ENCODE measurements at regions not wholly inside any gene's neighbourhood (a gene's known extent, or its start where the extent isn't known, plus 50 kb on each side); places are given as distances from the start of the nearest gene placed in this dataset.

- 66% methylated on average over 2 of the region's 2 CpGs for WGBS
- Histone ChIP-seq H3K36me3 (ENCODE audit: control insufficient read depth in 4 of 4, insufficient read depth in 3 of 4, low read depth in 1 of 4, low read length in 3 of 4) (no peaks in the 10 kb centered on the region), H3K4me3 (ENCODE audit: low read depth in 1 of 3, low read length in 3 of 3) (no peak overlapping the region), H3K27ac (ENCODE audit: low read depth in 1 of 2, low read length in 2 of 2) (no peak overlapping the region), H3K4me1 (ENCODE audit: control insufficient read depth in 4 of 4, insufficient read depth in 4 of 4, low read length in 3 of 4) (no peaks in the 10 kb centered on the region), H3K9me3 (ENCODE audit: control insufficient read depth in 4 of 4, low read length in 3 of 4) (no peaks in the 10 kb centered on the region), H3K27me3 (ENCODE audit: control insufficient read depth in 4 of 4, insufficient read depth in 4 of 4, low read length in 3 of 4) (no peaks in the 10 kb centered on the region), H3K9ac (ENCODE audit: low read depth in 1 of 2, low read length in 2 of 2) (no peak overlapping the region)
- DNase-seq (ENCODE audit: low spot score), result no peak
- no peak for TF ChIP-seq HNF4A (conservative IDR thresholded peaks at IDR 0.05)
- TF ChIP-seq RAD21 (IDR thresholded peaks at IDR 0.05), result no peak
- no peak for TF ChIP-seq NR2F2 (IDR thresholded peaks at IDR 0.05)
- no peak for TF ChIP-seq MAX (IDR thresholded peaks at IDR 0.05)
- no peak for TF ChIP-seq RXRA (IDR thresholded peaks at IDR 0.05)
- TF ChIP-seq, protein P1, sequence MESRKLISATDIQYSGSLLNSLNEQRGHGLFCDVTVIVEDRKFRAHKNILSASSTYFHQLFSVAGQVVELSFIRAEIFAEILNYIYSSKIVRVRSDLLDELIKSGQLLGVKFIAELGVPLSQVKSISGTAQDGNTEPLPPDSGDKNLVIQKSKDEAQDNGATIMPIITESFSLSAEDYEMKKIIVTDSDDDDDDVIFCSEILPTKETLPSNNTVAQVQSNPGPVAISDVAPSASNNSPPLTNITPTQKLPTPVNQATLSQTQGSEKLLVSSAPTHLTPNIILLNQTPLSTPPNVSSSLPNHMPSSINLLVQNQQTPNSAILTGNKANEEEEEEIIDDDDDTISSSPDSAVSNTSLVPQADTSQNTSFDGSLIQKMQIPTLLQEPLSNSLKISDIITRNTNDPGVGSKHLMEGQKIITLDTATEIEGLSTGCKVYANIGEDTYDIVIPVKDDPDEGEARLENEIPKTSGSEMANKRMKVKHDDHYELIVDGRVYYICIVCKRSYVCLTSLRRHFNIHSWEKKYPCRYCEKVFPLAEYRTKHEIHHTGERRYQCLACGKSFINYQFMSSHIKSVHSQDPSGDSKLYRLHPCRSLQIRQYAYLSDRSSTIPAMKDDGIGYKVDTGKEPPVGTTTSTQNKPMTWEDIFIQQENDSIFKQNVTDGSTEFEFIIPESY (IDR thresholded peaks at IDR 0.05), result no peak
- TF ChIP-seq EGR1 (IDR thresholded peaks at IDR 0.05; ENCODE audit: low read depth in 2 of 2), result no peak
- TF ChIP-seq FOXA2 (IDR thresholded peaks at IDR 0.05), result no peak
- TF ChIP-seq TAF1 (conservative IDR thresholded peaks at IDR 0.05), result no peak
- no peak for TF ChIP-seq JUND (IDR thresholded peaks at IDR 0.05)
- no peak for TF ChIP-seq CTCF (IDR thresholded peaks at IDR 0.05; ENCODE audit: low read depth, low read length, missing input control)
- TF ChIP-seq HNF4G (IDR thresholded peaks at IDR 0.05), result no peak
- TF ChIP-seq, protein P2, sequence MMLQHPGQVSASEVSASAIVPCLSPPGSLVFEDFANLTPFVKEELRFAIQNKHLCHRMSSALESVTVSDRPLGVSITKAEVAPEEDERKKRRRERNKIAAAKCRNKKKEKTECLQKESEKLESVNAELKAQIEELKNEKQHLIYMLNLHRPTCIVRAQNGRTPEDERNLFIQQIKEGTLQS (IDR thresholded peaks at IDR 0.05), result no peak
- no peak for TF ChIP-seq SP1 (IDR thresholded peaks at IDR 0.05)
- TF ChIP-seq GABPA (IDR thresholded peaks at IDR 0.05 in 1 of 2, conservative IDR thresholded peaks at IDR 0.05 in 1 of 2), result no peak
Observed at GRCh38 chr11:82356316-82356715, 377.3 kb downstream of the FAM181B start.

- Histone ChIP-seq H3K36me3 (ENCODE audit: control insufficient read depth in 4 of 4, insufficient read depth in 3 of 4, low read depth in 1 of 4, low read length in 3 of 4) (no peaks in the 10 kb centered on the region), H3K27ac (ENCODE audit: low read depth in 1 of 2, low read length in 2 of 2) (no peak overlapping the region), H3K4me1 (ENCODE audit: control insufficient read depth in 4 of 4, insufficient read depth in 4 of 4, low read length in 3 of 4) (no peaks in the 10 kb centered on the region), H3K4me3 (ENCODE audit: low read depth in 1 of 3, low read length in 3 of 3) (no peak overlapping the region), H3K27me3 (ENCODE audit: control insufficient read depth in 4 of 4, insufficient read depth in 4 of 4, low read length in 3 of 4) (no peaks in the 10 kb centered on the region), H3K9me3 (ENCODE audit: control insufficient read depth in 4 of 4, low read length in 3 of 4) (no peaks in the 10 kb centered on the region), H3K9ac (ENCODE audit: low read depth in 1 of 2, low read length in 2 of 2) (no peak overlapping the region)
- no peak for DNase-seq (ENCODE audit: low spot score)
- WGBS, result 61% methylated on average over 5 of the region's 5 CpGs
- TF ChIP-seq EGR1 (IDR thresholded peaks at IDR 0.05; ENCODE audit: low read depth in 2 of 2) (no peak), REST (IDR thresholded peaks at IDR 0.05) (no peak), RAD21 (IDR thresholded peaks at IDR 0.05) (no peak), FOXA2 (IDR thresholded peaks at IDR 0.05) (no peak), GABPA (IDR thresholded peaks at IDR 0.05 in 1 of 2, conservative IDR thresholded peaks at IDR 0.05 in 1 of 2) (no peak)
- TF ChIP-seq, protein P1 (IDR thresholded peaks at IDR 0.05), result no peak
- TF ChIP-seq, protein P2 (IDR thresholded peaks at IDR 0.05), result no peak
Observed at GRCh38 chr11:82355313-82355823, 378.3 kb downstream of the FAM181B start.

Measured in liver (tissue), 8 donors.